ENCODE measurements at regions not wholly inside any gene's neighbourhood (a gene's known extent, or its start where the extent isn't known, plus 50 kb on each side); places are given as distances from the start of the nearest gene placed in this dataset.

- ATAC-seq (no peak), DNase-seq (no peak)
- Histone ChIP-seq H3K9me3 (no peaks in the 10 kb centered on the region), H3K27ac (no peak overlapping the region), H3K4me3 (no peak overlapping the region), H3K27me3 (peaks cover 0 to 4% (median 0%) of the 10 kb centered on the region in 7 donors), H3K36me3 (no peaks in the 10 kb centered on the region), H3K4me1 (no peaks in the 10 kb centered on the region)
- no peak for TF ChIP-seq CTCF (IDR thresholded peaks at IDR 0.05)
- WGBS, 2 donors, result 82 to 88% methylated on average over 6 of the region's 6 CpGs
- intact Hi-C loops (cut with DNase I), result no loop called here
These were observed 260.3 kb upstream of the TENM3 start for GRCh38 chr4:181982856-181983255.

GRCh38 chr4:181987392-181987791 lies 255.8 kb upstream of the TENM3 start:
- WGBS, 2 donors, result 87 to 91% methylated on average over 4 of the region's 4 CpGs
- Histone ChIP-seq H3K4me1 (no peaks in the 10 kb centered on the region), H3K9me3 (no peaks in the 10 kb centered on the region), H3K36me3 (no peaks in the 10 kb centered on the region), H3K4me3 (no peak overlapping the region), H3K27me3 (no peaks in the 10 kb centered on the region), H3K27ac (no peak overlapping the region)
- intact Hi-C loops (cut with DNase I), result no loop called here
- TF ChIP-seq CTCF (IDR thresholded peaks at IDR 0.05), result no peak
- ATAC-seq (no peak), DNase-seq (no peak)

- Histone ChIP-seq H3K9me3 (no peaks in the 10 kb centered on the region), H3K27ac (no peak overlapping the region), H3K4me1 (no peaks in the 10 kb centered on the region), H3K27me3 (no peaks in the 10 kb centered on the region), H3K36me3 (no peaks in the 10 kb centered on the region), H3K4me3 (no peak overlapping the region)
- WGBS, 2 donors, result 65 to 73% methylated on average over 3 of the region's 3 CpGs
- TF ChIP-seq CTCF (IDR thresholded peaks at IDR 0.05), result no peak
- DNase-seq (no peak), ATAC-seq (no peak)
- intact Hi-C loops (cut with DNase I), result no loop called here
These were observed 254.1 kb upstream of the TENM3 start for GRCh38 chr4:181989071-181989470.

GRCh38 chr4:181991369-181992108 lies 251.7 kb upstream of the TENM3 start:
- Histone ChIP-seq H3K9me3 (no peaks in the 10 kb centered on the region), H3K36me3 (no peaks in the 10 kb centered on the region), H3K4me1 (no peaks in the 10 kb centered on the region), H3K27me3 (no peaks in the 10 kb centered on the region), H3K4me3 (no peak overlapping the region), H3K27ac (no peak overlapping the region)
- 81 to 86% methylated on average over 7 of the region's 7 CpGs for WGBS, 2 donors
- no peak for TF ChIP-seq CTCF (IDR thresholded peaks at IDR 0.05)
- ATAC-seq, result no peak
- intact Hi-C loops (cut with DNase I), result no loop called here
- DNase-seq, result no peak
